ENCODE measurements at regions not wholly inside any gene's neighbourhood (a gene's known extent, or its start where the extent isn't known, plus 50 kb on each side); places are given as distances from the start of the nearest gene placed in this dataset.

- Histone ChIP-seq H3K79me2 (ENCODE audit: low read length) (no peaks in the 10 kb centered on the region), H2AFZ (ENCODE audit: low read length) (no peak overlapping the region), H3K27ac (ENCODE audit: low read length) (no peak overlapping the region), H3K27me3 (ENCODE audit: low read length) (no peaks in the 10 kb centered on the region), H3K9me3 (ENCODE audit: low read length) (peaks cover 23% of the 10 kb centered on the region), H3F3A (ENCODE audit: low read length, unreplicated experiment) (no peaks in the 10 kb centered on the region), H3K9me2 (replicated peaks; ENCODE audit: low read length) (no peaks in the 10 kb centered on the region), H3K4me2 (ENCODE audit: low read length) (no peak overlapping the region), H4K20me1 (ENCODE audit: low read length) (no peaks in the 10 kb centered on the region), H3K4me1 (ENCODE audit: insufficient read depth, low read length) (no peaks in the 10 kb centered on the region), H3K9ac (ENCODE audit: low read length) (no peak overlapping the region), H3K36me3 (ENCODE audit: low read depth, low read length) (no peaks in the 10 kb centered on the region), H3K4me3 (ENCODE audit: low read length) (no peak overlapping the region)
- TF ChIP-seq EZH2phosphoT487 (IDR thresholded peaks at IDR 0.05; ENCODE audit: borderline replicate concordance, low read length), result no peak
- no peak for TF ChIP-seq EZH2 (IDR thresholded peaks at IDR 0.05; ENCODE audit: low read length, unreplicated experiment)
- TF ChIP-seq CTCF (conservative IDR thresholded peaks at IDR 0.05; ENCODE audit: low read depth, low read length), result no peak
- intact Hi-C loops (cut with micrococcal nuclease), result no loop called here
- CTCF ChIA-PET, result no interaction called here
- no peak for ATAC-seq
- no TSS peak for BruUV-seq (replicated peaks)
- POLR2A ChIA-PET (ENCODE audit: unreplicated experiment), result no interaction called here
- no peak for DNase-seq
These were observed 627.6 kb downstream of the NPHP4 start for GRCh38 chr1:5364591-5364990.

- Histone ChIP-seq H3K9ac (ENCODE audit: low read length) (no peak overlapping the region), H2AFZ (ENCODE audit: low read length) (no peak overlapping the region), H3K4me3 (ENCODE audit: low read length) (no peak overlapping the region), H3K9me2 (replicated peaks; ENCODE audit: low read length) (no peaks in the 10 kb centered on the region), H3K27me3 (ENCODE audit: low read length) (no peaks in the 10 kb centered on the region), H3K9me3 (ENCODE audit: low read length) (peaks cover 40% of the 10 kb centered on the region), H3K27ac (ENCODE audit: low read length) (no peak overlapping the region), H3K79me2 (ENCODE audit: low read length) (no peaks in the 10 kb centered on the region), H4K20me1 (ENCODE audit: low read length) (no peaks in the 10 kb centered on the region), H3K36me3 (ENCODE audit: low read depth, low read length) (no peaks in the 10 kb centered on the region), H3K4me2 (ENCODE audit: low read length) (no peak overlapping the region), H3K4me1 (ENCODE audit: insufficient read depth, low read length) (no peaks in the 10 kb centered on the region), H3F3A (ENCODE audit: low read length, unreplicated experiment) (no peaks in the 10 kb centered on the region)
- no peak for ATAC-seq
- TF ChIP-seq CTCF (conservative IDR thresholded peaks at IDR 0.05; ENCODE audit: low read depth, low read length) (no peak), EZH2 (IDR thresholded peaks at IDR 0.05; ENCODE audit: low read length, unreplicated experiment) (no peak), EZH2phosphoT487 (IDR thresholded peaks at IDR 0.05; ENCODE audit: borderline replicate concordance, low read length) (no peak)
- CTCF ChIA-PET, result no interaction called here
- POLR2A ChIA-PET (ENCODE audit: unreplicated experiment), result no interaction called here
- no TSS peak for BruUV-seq (replicated peaks)
- DNase-seq, result no peak
- intact Hi-C loops (cut with micrococcal nuclease), result no loop called here
These were observed 637.5 kb downstream of the NPHP4 start for GRCh38 chr1:5354681-5355080.

GRCh38 chr1:5351366-5351765, 640.9 kb downstream of the NPHP4 start:
- no peak for ATAC-seq
- no peaks in the 10 kb centered on the region for H4K20me1 ChIP-seq (ENCODE audit: low read length)

More at GRCh38 chr1:5351366-5351765, 640.9 kb downstream of the NPHP4 start:
- H3K9me3 ChIP-seq (ENCODE audit: low read length), result peaks cover 43% of the 10 kb centered on the region
- no peaks in the 10 kb centered on the region for H3K27me3 ChIP-seq (ENCODE audit: low read length)
- H3K9ac ChIP-seq (ENCODE audit: low read length), result no peak overlapping the region
- no peaks in the 10 kb centered on the region for H3K36me3 ChIP-seq (ENCODE audit: low read depth, low read length)
- POLR2A ChIA-PET (ENCODE audit: unreplicated experiment), result no interaction called here
- no peak for TF ChIP-seq EZH2phosphoT487 (IDR thresholded peaks at IDR 0.05; ENCODE audit: borderline replicate concordance, low read length)
- TF ChIP-seq EZH2 (IDR thresholded peaks at IDR 0.05; ENCODE audit: low read length, unreplicated experiment), result no peak
- no peak for TF ChIP-seq CTCF (conservative IDR thresholded peaks at IDR 0.05; ENCODE audit: low read depth, low read length)
- intact Hi-C loops (cut with micrococcal nuclease), result no loop called here
- no peaks in the 10 kb centered on the region for H3K9me2 ChIP-seq (replicated peaks; ENCODE audit: low read length)
- BruUV-seq (replicated peaks), result no TSS peak
- no peaks in the 10 kb centered on the region for H3K4me1 ChIP-seq (ENCODE audit: insufficient read depth, low read length)
- no peaks in the 10 kb centered on the region for H3K79me2 ChIP-seq (ENCODE audit: low read length)
- CTCF ChIA-PET, result no interaction called here
- H2AFZ ChIP-seq (ENCODE audit: low read length), result no peak overlapping the region
- H3F3A ChIP-seq (ENCODE audit: low read length, unreplicated experiment), result no peaks in the 10 kb centered on the region
- no peak for DNase-seq
- no peak overlapping the region for H3K4me2 ChIP-seq (ENCODE audit: low read length)
- no peak overlapping the region for H3K27ac ChIP-seq (ENCODE audit: low read length)
- H3K4me3 ChIP-seq (ENCODE audit: low read length), result no peak overlapping the region
